Mesothelial cell of epicardium (in vitro differentiated cells): ENCODE measurements at regions not wholly inside any gene's neighbourhood (a gene's known extent, or its start where the extent isn't known, plus 50 kb on each side); places are given as distances from the start of the nearest gene placed in this dataset.

Experiments
- DNase-seq, 2 experiments: peaks; one replicate each; pipeline ENCODE4 v3.0.0; 2021; ENCODE audit warnings: low spot score in 2 of 2; ENCODE audit not compliant: unreplicated experiment in 2 of 2
- H3K27ac Mint-ChIP-seq: 2 replicates; pipeline ENCODE4 v1.8.0; 2021; ENCODE audit warnings: mixed read lengths
- H3K27me3 Mint-ChIP-seq: 2 replicates; pipeline ENCODE4 v1.8.0; 2021; ENCODE audit warnings: low read depth, mixed read lengths
- H3K36me3 Mint-ChIP-seq: 2 replicates; pipeline ENCODE4 v1.8.0; 2021; ENCODE audit warnings: mixed read lengths
- H3K4me1 Mint-ChIP-seq: 2 replicates; pipeline ENCODE4 v1.8.0; 2021; ENCODE audit warnings: mixed read lengths
- H3K4me3 Mint-ChIP-seq: 2 replicates; pipeline ENCODE4 v1.8.0; 2021; ENCODE audit warnings: mild to moderate bottlenecking, moderate library complexity, mixed read lengths
- H3K9me3 Mint-ChIP-seq: 2 replicates; pipeline ENCODE4 v1.8.0; 2021; ENCODE audit warnings: mixed read lengths
- TF ChIP-seq, protein P1 (sequence below): fragments of 200-600 bp; sonication (generic); IDR thresholded peaks from one replicate; pipeline ENCODE4 v1.5.0; 2021; ENCODE audit warnings: antibody characterized with exemption; ENCODE audit not compliant: unreplicated experiment

- no peak overlapping the region for H3K27ac Mint-ChIP-seq
- TF ChIP-seq, protein P1, sequence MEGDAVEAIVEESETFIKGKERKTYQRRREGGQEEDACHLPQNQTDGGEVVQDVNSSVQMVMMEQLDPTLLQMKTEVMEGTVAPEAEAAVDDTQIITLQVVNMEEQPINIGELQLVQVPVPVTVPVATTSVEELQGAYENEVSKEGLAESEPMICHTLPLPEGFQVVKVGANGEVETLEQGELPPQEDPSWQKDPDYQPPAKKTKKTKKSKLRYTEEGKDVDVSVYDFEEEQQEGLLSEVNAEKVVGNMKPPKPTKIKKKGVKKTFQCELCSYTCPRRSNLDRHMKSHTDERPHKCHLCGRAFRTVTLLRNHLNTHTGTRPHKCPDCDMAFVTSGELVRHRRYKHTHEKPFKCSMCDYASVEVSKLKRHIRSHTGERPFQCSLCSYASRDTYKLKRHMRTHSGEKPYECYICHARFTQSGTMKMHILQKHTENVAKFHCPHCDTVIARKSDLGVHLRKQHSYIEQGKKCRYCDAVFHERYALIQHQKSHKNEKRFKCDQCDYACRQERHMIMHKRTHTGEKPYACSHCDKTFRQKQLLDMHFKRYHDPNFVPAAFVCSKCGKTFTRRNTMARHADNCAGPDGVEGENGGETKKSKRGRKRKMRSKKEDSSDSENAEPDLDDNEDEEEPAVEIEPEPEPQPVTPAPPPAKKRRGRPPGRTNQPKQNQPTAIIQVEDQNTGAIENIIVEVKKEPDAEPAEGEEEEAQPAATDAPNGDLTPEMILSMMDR: no peak
- no peak overlapping the region for H3K4me3 Mint-ChIP-seq
- peaks cover 42% of the 10 kb centered on the region for H3K4me1 Mint-ChIP-seq
- H3K27me3 Mint-ChIP-seq: no peaks in the 10 kb centered on the region
- no peaks in the 10 kb centered on the region for H3K9me3 Mint-ChIP-seq
- DNase-seq: no peak
- no peaks in the 10 kb centered on the region for H3K36me3 Mint-ChIP-seq
Measured at GRCh38 chr3:177828208-177828565, 630.9 kb upstream of the TBL1XR1 start.

- Mint-ChIP-seq H3K4me3 (no peak overlapping the region), H3K36me3 (no peaks in the 10 kb centered on the region), H3K9me3 (no peaks in the 10 kb centered on the region), H3K27me3 (no peaks in the 10 kb centered on the region), H3K4me1 (peaks cover 34% of the 10 kb centered on the region), H3K27ac (no peak overlapping the region)
- TF ChIP-seq, protein P1: no peak
- no peak for DNase-seq
Measured at GRCh38 chr3:177830411-177830849, 633.1 kb upstream of the TBL1XR1 start.

DNA sequence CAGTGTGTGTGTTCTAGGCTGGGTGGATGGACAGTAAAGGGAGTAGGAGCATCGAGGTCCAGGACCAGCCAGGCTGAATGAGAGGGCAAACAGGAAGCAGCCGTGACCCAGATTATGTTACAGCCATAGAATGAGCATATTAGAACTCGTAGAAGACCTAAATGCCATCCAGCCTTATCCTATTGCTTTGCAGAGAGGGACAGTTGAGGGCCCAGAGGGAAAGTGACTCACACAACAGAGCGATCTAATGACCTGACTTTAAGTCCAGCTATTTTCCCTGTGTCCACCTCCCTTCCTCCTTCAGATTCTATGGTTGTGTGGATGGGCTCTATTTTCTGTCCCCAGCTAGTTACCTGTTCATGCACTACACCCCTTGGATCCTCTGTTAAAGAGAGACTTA, 634.1 kb upstream of the TBL1XR1 start:
- no peak overlapping the region for H3K27ac Mint-ChIP-seq
- no peaks in the 10 kb centered on the region for H3K36me3 Mint-ChIP-seq
- peaks cover 34% of the 10 kb centered on the region for H3K4me1 Mint-ChIP-seq
- no peak overlapping the region for H3K4me3 Mint-ChIP-seq
- DNase-seq: no peak
- H3K9me3 Mint-ChIP-seq: no peaks in the 10 kb centered on the region
- TF ChIP-seq, protein P1: no peak
- H3K27me3 Mint-ChIP-seq: no peaks in the 10 kb centered on the region

- no peaks in the 10 kb centered on the region for H3K9me3 Mint-ChIP-seq
- no peak for DNase-seq
- H3K4me3 Mint-ChIP-seq: no peak overlapping the region
- no peaks in the 10 kb centered on the region for H3K36me3 Mint-ChIP-seq
- peaks cover 34% of the 10 kb centered on the region for H3K4me1 Mint-ChIP-seq
- TF ChIP-seq, protein P1: no peak
- peak overlapping the region; percentile 63 for H3K27ac Mint-ChIP-seq
- H3K27me3 Mint-ChIP-seq: no peaks in the 10 kb centered on the region
Measured at GRCh38 chr3:177832880-177833279, 635.6 kb upstream of the TBL1XR1 start.

DNA sequence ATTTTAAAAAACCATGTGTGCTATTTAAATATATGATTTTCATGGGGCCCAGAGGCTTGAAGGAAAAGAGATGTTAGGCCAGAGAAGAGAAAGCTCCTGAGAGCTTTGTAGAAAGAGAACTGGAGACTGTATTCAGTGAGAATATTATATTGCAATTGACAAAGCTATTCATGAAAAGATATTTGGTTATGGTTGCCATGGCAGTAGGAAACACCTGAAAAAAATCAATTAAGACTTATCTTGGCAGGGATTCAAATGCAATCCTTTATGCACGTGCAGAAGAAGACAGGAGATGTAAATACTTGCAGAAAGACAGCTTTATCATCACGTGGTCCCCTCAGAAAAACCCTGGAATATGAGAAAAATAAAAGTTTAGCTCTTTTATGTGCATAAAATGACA, 636.0 kb upstream of the TBL1XR1 start:
- Mint-ChIP-seq H3K9me3 (no peaks in the 10 kb centered on the region), H3K4me1 (peaks cover 35% of the 10 kb centered on the region), H3K36me3 (no peaks in the 10 kb centered on the region), H3K27me3 (no peaks in the 10 kb centered on the region), H3K27ac (peak overlapping the region; percentile 63), H3K4me3 (no peak overlapping the region)
- DNase-seq: no peak
- TF ChIP-seq, protein P1: no peak

DNA sequence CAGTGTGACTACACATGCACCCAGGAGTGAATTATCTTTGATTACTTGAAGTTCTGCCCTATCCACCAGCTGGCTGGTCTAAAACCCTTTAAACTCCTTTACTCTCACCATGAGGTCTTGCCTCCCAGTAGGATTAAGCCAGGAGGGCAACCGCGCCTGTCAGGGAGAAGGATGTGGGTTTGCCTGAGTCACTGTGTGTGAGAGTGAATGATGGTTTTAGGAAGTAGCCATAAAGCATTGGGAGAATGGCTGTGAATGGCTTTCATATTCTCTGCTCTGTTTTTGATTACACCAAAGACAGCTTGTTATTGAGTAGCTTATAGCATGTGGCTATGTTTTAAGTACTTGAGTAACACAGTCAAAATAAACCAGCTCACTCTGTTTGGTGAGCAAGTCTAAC, 637.7 kb upstream of the TBL1XR1 start:
- no peak for DNase-seq
- H3K9me3 Mint-ChIP-seq: no peaks in the 10 kb centered on the region
- H3K4me1 Mint-ChIP-seq: peaks cover 39% of the 10 kb centered on the region

More for the DNA sequence above, 637.7 kb upstream of the TBL1XR1 start:
- H3K36me3 Mint-ChIP-seq: no peaks in the 10 kb centered on the region
- H3K27me3 Mint-ChIP-seq: no peaks in the 10 kb centered on the region
- TF ChIP-seq, protein P1: no peak
- H3K4me3 Mint-ChIP-seq: no peak overlapping the region
- no peak overlapping the region for H3K27ac Mint-ChIP-seq
